ENCODE measurements at regions not wholly inside any gene's neighbourhood (a gene's known extent, or its start where the extent isn't known, plus 50 kb on each side); places are given as distances from the start of the nearest gene placed in this dataset.

DNA sequence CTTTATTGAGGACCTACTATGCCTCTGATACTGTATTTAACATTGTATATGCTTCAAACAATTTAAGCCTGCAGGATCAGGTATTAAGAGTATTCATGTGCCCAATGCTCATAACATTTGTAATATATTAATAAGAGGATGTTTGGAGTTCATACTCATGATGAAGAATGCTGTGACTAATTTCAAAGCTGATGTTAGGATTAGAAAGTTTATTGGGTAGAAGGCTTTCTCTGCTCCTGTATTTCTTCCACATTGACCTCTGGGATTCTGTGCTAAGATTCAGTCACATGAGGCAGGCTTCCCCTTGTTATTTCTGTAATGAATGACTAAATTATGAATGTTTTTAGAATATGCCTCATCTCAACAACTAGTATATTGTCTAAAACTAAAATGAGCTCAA is 456.4 kb downstream of the NFIB start:
- TF ChIP-seq, protein P1, sequence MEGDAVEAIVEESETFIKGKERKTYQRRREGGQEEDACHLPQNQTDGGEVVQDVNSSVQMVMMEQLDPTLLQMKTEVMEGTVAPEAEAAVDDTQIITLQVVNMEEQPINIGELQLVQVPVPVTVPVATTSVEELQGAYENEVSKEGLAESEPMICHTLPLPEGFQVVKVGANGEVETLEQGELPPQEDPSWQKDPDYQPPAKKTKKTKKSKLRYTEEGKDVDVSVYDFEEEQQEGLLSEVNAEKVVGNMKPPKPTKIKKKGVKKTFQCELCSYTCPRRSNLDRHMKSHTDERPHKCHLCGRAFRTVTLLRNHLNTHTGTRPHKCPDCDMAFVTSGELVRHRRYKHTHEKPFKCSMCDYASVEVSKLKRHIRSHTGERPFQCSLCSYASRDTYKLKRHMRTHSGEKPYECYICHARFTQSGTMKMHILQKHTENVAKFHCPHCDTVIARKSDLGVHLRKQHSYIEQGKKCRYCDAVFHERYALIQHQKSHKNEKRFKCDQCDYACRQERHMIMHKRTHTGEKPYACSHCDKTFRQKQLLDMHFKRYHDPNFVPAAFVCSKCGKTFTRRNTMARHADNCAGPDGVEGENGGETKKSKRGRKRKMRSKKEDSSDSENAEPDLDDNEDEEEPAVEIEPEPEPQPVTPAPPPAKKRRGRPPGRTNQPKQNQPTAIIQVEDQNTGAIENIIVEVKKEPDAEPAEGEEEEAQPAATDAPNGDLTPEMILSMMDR (conservative IDR thresholded peaks at IDR 0.05), result no peak
- H3K27ac ChIP-seq, result no peak overlapping the region

DNA sequence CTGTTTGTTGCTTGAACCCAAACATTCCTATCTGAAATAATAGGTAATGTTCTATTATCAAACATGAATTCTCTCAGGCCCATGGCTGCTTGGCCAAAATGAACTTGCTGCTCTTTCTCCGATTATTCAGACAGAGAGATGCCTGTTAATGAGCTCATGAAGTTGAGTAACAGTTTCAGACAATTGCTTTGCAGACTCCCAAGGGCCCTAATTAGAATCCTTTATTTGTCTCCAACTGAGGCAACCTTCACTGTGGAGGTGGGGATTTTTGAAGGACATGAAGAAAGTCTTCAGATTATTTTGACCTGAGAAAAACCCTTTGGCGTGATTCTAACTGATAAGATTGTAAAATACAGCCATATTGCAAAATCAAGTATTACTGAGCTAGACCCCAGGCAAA is 466.7 kb downstream of the NFIB start:
- H3K27ac ChIP-seq, result no peak overlapping the region
- TF ChIP-seq, protein P1 (conservative IDR thresholded peaks at IDR 0.05), result no peak

DNA sequence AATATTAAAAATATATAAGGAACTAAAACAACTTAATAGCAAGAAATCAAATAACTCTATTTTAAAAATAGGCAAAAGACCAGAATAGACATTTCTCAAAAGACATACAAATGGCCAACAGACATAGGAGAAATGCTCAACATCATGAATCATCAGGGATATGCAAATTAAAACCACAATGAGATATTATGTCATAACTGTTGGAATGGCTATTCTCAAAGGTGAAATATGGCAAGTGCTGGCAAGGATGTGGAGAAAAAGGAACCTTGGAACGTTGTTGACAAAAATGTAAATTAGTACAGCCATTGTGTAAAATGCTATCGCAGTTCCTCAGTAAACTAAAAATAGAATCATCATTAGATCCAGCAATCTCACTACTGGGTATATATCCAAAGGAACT is 468.5 kb downstream of the NFIB start:
- no peak overlapping the region for H3K27ac ChIP-seq
- TF ChIP-seq, protein P1 (conservative IDR thresholded peaks at IDR 0.05), result no peak

DNA sequence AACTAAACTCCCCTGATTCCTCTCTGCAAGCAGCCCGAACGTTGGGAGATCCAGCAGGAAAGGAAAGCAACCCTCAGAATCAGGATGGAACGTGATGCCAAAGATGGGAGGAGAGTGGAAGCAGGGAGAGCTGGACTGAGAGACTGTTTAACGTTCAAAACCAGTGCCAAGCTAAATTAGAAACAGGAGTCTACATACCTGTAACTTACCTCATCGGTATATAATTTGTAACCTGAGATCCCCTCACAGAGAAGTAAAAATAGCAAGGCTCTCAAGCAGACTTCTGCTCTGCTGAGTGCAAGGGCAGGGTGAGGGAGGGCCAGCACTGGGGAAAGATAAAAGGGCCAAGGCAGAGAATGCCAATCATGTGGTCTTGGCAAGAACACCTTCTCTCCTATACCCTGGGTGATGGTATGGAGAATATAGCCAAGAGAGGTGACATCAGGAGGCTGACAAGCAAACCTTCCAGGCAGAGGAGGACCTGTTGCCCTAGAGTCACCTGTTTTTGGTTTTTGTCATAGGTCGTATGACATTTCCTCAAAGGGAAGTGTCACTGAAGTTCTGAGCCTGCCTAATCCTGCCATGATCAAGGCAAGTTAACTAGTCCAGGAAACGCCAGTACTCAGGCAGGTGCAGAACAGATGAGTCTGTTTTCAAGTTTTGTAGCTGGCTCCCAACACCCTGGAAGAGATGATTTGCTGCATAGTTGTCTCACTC is 472.0 kb downstream of the NFIB start:
- TF ChIP-seq, protein P1 (conservative IDR thresholded peaks at IDR 0.05), result no peak
- no peak overlapping the region for H3K27ac ChIP-seq

DNA sequence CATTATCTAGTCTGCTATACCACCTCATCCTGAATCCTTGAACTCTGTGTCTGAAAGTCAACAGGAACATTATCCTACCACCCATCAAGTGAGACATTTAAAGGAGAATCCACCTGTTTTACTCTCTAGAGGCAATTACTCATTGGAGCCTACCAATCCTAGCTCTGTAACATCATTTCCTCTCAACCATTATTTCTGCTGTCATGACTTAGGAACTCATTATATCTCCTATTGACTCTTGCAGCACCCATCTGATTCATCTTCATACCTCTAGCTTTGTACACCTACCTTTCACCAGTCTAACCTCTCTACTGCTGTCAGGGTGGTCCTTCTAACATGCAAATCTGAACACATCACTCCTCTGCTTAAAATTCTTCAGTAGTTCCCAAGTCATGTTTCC is 481.5 kb downstream of the NFIB start:
- TF ChIP-seq, protein P1 (conservative IDR thresholded peaks at IDR 0.05), result no peak
- no peak overlapping the region for H3K27ac ChIP-seq

DNA sequence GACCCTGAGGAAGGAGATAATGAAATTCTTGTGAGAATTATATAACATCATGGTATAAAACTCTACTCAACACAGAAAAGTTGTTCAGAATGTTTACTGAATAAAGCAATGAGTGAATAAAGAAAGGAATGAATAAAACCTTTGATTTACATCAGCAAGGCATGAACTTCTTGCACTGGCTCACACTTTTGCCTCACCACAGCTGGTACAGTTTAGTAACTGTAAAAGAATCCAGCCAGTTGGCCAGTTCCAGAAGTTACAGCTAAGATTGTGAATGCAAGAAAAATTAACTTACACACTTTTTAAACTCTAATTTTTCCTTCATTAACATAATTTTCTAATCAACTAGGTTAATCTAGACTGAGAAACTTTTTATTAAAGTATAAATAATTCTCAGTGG is 490.9 kb downstream of the NFIB start:
- TF ChIP-seq, protein P1 (conservative IDR thresholded peaks at IDR 0.05), result no peak
- no peak overlapping the region for H3K27ac ChIP-seq

DNA sequence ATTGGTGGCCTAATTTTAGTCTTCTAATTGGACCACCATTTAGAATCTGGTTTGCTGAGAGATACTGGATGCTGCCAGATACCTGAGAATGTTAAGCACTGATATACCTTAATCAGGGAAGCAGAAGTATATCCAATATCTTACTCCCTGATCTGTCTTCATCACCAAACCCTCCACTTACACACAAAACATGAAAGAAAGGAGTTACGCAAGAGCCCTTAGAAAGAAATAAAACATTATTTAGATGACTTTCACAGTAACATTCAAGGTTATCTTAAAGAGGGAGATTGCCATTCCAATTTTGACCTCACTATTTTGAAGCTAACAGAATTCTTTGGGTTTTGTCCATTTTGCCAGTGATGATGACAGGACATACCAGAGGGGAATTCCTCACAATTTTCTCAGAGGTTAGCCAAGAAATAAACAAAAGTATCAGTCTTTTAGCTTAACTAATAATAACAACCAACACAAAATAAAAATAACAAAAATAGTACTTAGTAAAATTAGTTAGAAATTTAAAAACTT is 496.1 kb downstream of the NFIB start:
- H3K27ac ChIP-seq, result no peak overlapping the region
- TF ChIP-seq, protein P1 (conservative IDR thresholded peaks at IDR 0.05), result no peak
